IMR-90 (cell line): ENCODE measurements at regions not wholly inside any gene's neighbourhood (a gene's known extent, or its start where the extent isn't known, plus 50 kb on each side); places are given as distances from the start of the nearest gene placed in this dataset.

ENCODE experiments used
- ATAC-seq: fragments of 200-7000 bp; cut with Tn5 transposase; 2 replicates; pipeline ENCODE4 v1.9.1; 2020; ENCODE audit warnings: low read depth, mild to moderate bottlenecking, moderate library complexity
- BruUV-seq: library from RNA; stranded (reverse); fragments of 400-500 nt; replicated peaks from 2 replicates; lab custom pipeline; 2021; lab: Mats Ljungman, UMichigan
- CTCF ChIA-PET: fragments of 300-600 bp; formaldehyde crosslinking; extraction: SDS; loops from one replicate; lab custom pipeline; 2021; ENCODE audit warnings: antibody characterized with exemption; lab: Yijun Ruan, JAX
- POLR2A ChIA-PET: fragments of 300-600 bp; sonication (Branson Sonifier 250); formaldehyde crosslinking; loops from one replicate; lab custom pipeline; 2022; ENCODE audit warnings: antibody characterized with exemption; ENCODE audit not compliant: unreplicated experiment; lab: Charles Lee
- DNase-seq: peaks from one replicate; pipeline ENCODE4 v3.0.0; 2013
- H2AFZ ChIP-seq: replicated peaks from 2 replicates; pipeline ENCODE3; 2013; ENCODE audit warnings: low read length, mild to moderate bottlenecking; ENCODE audit not compliant: poor library complexity
- H2AK5ac ChIP-seq: 2 replicates; pipeline ENCODE4 v1.6.1; 2013; ENCODE audit warnings: low read depth, low read length, inconsistent platforms
- H2AK9ac ChIP-seq: replicated peaks from 2 replicates; pipeline ENCODE3; 2013; ENCODE audit warnings: mild to moderate bottlenecking, low read depth, low read length, moderate library complexity; ENCODE audit not compliant: poor library complexity
- H2BK120ac ChIP-seq: 2 replicates; pipeline ENCODE4 v1.6.1; 2013; ENCODE audit warnings: low read depth, low read length, inconsistent platforms
- H2BK15ac ChIP-seq: 3 replicates; pipeline ENCODE4 v1.6.1; 2013; ENCODE audit warnings: low read depth, low read length, inconsistent platforms
- H2BK20ac ChIP-seq: 2 replicates; pipeline ENCODE4 v1.6.1; 2013; ENCODE audit warnings: low read depth, mild to moderate bottlenecking, inconsistent platforms, low read length, moderate library complexity
- H2BK5ac ChIP-seq: 2 replicates; pipeline ENCODE4 v1.6.1; 2013; ENCODE audit warnings: mild to moderate bottlenecking, low read depth, low read length, inconsistent platforms; ENCODE audit not compliant: poor library complexity, severe bottlenecking
- H3K14ac ChIP-seq: replicated peaks from 2 replicates; pipeline ENCODE4 v1.6.1; 2013; ENCODE audit warnings: low read depth, low read length, inconsistent platforms
- H3K18ac ChIP-seq: 2 replicates; pipeline ENCODE4 v1.6.1; 2013; ENCODE audit warnings: low read depth, low read length, control low read depth
- H3K23ac ChIP-seq: 2 replicates; pipeline ENCODE4 v1.6.1; 2013; ENCODE audit warnings: low read depth, low read length, inconsistent platforms
- H3K27ac ChIP-seq: 2 replicates; pipeline ENCODE4 v1.5.1; 2013; ENCODE audit warnings: mild to moderate bottlenecking, control low read depth, low read length; ENCODE audit not compliant: insufficient read depth
- H3K27me3 ChIP-seq: 2 replicates; pipeline ENCODE4 v1.6.1; 2013; ENCODE audit warnings: low read length; ENCODE audit not compliant: control insufficient read depth, insufficient read depth
- H3K36me3 ChIP-seq: 2 replicates; pipeline ENCODE4 v1.6.1; 2013; ENCODE audit warnings: low read length, mixed read lengths; ENCODE audit not compliant: control insufficient read depth, insufficient read depth
- H3K4ac ChIP-seq: 2 replicates; pipeline ENCODE4 v1.6.1; 2013; ENCODE audit warnings: low read depth, low read length, inconsistent platforms
- H3K4me1 ChIP-seq: 2 replicates; pipeline ENCODE4 v1.6.1; 2013; ENCODE audit warnings: low read length, mixed read lengths; ENCODE audit not compliant: control insufficient read depth, insufficient read depth
- H3K4me2 ChIP-seq: 2 replicates; pipeline ENCODE4 v1.6.1; 2013; ENCODE audit warnings: low read depth, mild to moderate bottlenecking, control low read depth, low read length, moderate library complexity
- H3K4me3 ChIP-seq: 2 replicates; pipeline ENCODE4 v1.5.1; 2013; ENCODE audit warnings: low read depth, mild to moderate bottlenecking, control low read depth, low read length, moderate library complexity; ENCODE audit not compliant: insufficient read depth
- H3K56ac ChIP-seq: 2 replicates; pipeline ENCODE4 v1.6.1; 2013; ENCODE audit warnings: low read length, inconsistent platforms; ENCODE audit not compliant: insufficient read depth; ENCODE audit errors: extremely low read depth
- H3K79me1 ChIP-seq, 2 experiments: 2 replicates each; pipeline ENCODE4 v1.6.1; 2013; ENCODE audit warnings: low read length in 2 of 2, inconsistent platforms in 1 of 2, low read depth in 1 of 2
- H3K9ac ChIP-seq: 2 replicates; pipeline ENCODE4 v1.6.1; 2013; ENCODE audit warnings: low read depth, low read length, control low read depth
- H3K9me1 ChIP-seq: 2 replicates; pipeline ENCODE4 v1.6.1; 2013; ENCODE audit warnings: low read length, inconsistent platforms; ENCODE audit not compliant: insufficient read depth
- H3K9me3 ChIP-seq: 2 replicates; pipeline ENCODE4 v1.6.1; 2013; ENCODE audit warnings: low read length; ENCODE audit not compliant: control insufficient read depth, insufficient read depth
- H4K20me1 ChIP-seq: 2 replicates; pipeline ENCODE4 v1.6.1; 2013; ENCODE audit warnings: low read length, inconsistent platforms; ENCODE audit not compliant: insufficient read depth
- H4K5ac ChIP-seq: 2 replicates; pipeline ENCODE4 v1.6.1; 2013; ENCODE audit warnings: mild to moderate bottlenecking, low read depth, low read length, control low read depth
- H4K8ac ChIP-seq, 2 experiments: 2 replicates each; pipeline ENCODE4 v1.6.1; 2013; ENCODE audit warnings: low read depth in 2 of 2, low read length in 2 of 2, control low read depth in 1 of 2, inconsistent platforms in 1 of 2
- H4K91ac ChIP-seq: 2 replicates; pipeline ENCODE4 v1.6.1; 2013; ENCODE audit warnings: low read depth, low read length, inconsistent platforms; ENCODE audit not compliant: insufficient read depth
- BHLHE40 ChIP-seq: fragments of 150-350 bp; IDR thresholded peaks from 2 replicates; pipeline ENCODE4 v1.6.1; 2016; ENCODE audit warnings: mild to moderate bottlenecking, low read depth, low read length
- CEBPB ChIP-seq: IDR thresholded peaks from 2 replicates; pipeline ENCODE4 v1.6.1; 2012; ENCODE audit warnings: low read depth, low read length, improper control_type of control experiment
- CHD1 ChIP-seq: IDR thresholded peaks from 2 replicates; pipeline ENCODE4 v1.6.1; 2012; ENCODE audit warnings: low read depth, low read length, improper control_type of control experiment
- FOS ChIP-seq: fragments of 150-350 bp; IDR thresholded peaks from 2 replicates; pipeline ENCODE4 v1.6.1; 2016; ENCODE audit warnings: low read depth, low read length
- MXI1 ChIP-seq: IDR thresholded peaks from 2 replicates; pipeline ENCODE4 v1.6.1; 2012; ENCODE audit warnings: low read depth, mild to moderate bottlenecking, low read length, moderate library complexity, borderline replicate concordance
- NFE2L2 ChIP-seq: fragments of 150-350 bp; IDR thresholded peaks from 2 replicates; pipeline ENCODE4 v1.6.1; 2016; ENCODE audit warnings: low read depth, mild to moderate bottlenecking, low read length
- POLR2A ChIP-seq: IDR thresholded peaks from 2 replicates; pipeline ENCODE4 v1.6.1; 2012; ENCODE audit warnings: mild to moderate bottlenecking, low read depth, low read length
- RAD21 ChIP-seq: IDR thresholded peaks from 2 replicates; pipeline ENCODE4 v1.6.1; 2012; ENCODE audit warnings: low read length, improper control_type of control experiment
- RCOR1 ChIP-seq: IDR thresholded peaks from 2 replicates; pipeline ENCODE4 v1.6.1; 2012; ENCODE audit warnings: mild to moderate bottlenecking, low read length, improper control_type of control experiment; ENCODE audit not compliant: insufficient replicate concordance
- SMC3 ChIP-seq: fragments of 150-350 bp; IDR thresholded peaks from 2 replicates; pipeline ENCODE4 v1.6.1; 2016; ENCODE audit warnings: low read depth, mild to moderate bottlenecking, antibody characterized with exemption, low read length, moderate library complexity
- WGBS, 2 experiments: methylation state at CpG; one replicate each; pipeline versions ENCODE4 v1.1.5 to v1.1.7; 2013; ENCODE audit warnings: missing lambda C conversion rate in 2 of 2; ENCODE audit not compliant: insufficient read length in 1 of 2; ENCODE audit errors: extremely low coverage in 2 of 2; 5-methylcytosine and 5-hydroxymethylcytosine counted together
- dilution Hi-C: fragments of 300-500 bp; cut with HindIII; formaldehyde crosslinking; loops from one replicate; pipeline ENCODE4 v1.14.3; 2018; ENCODE audit warnings: low sequenced_read_pairs; ENCODE audit not compliant: unreplicated experiment
- in situ Hi-C: fragments of 300-500 bp; cut with MboI; formaldehyde crosslinking; loops from 3 replicates; pipeline ENCODE4 v1.14.3; 2019; ENCODE audit warnings: low sequenced_read_pairs, inconsistent platforms, mixed read lengths
- intact Hi-C: fragments of 100-400 bp; cut with micrococcal nuclease; formaldehyde crosslinking; loops from 2 replicates; pipeline ENCODE4 v1.10.0; 2022
- TF ChIP-seq, protein P1 (sequence below): fragments of 150-350 bp; IDR thresholded peaks from 2 replicates; pipeline ENCODE4 v1.6.1; 2016; ENCODE audit warnings: low read depth, mild to moderate bottlenecking, low read length, moderate library complexity, borderline replicate concordance

DNA sequence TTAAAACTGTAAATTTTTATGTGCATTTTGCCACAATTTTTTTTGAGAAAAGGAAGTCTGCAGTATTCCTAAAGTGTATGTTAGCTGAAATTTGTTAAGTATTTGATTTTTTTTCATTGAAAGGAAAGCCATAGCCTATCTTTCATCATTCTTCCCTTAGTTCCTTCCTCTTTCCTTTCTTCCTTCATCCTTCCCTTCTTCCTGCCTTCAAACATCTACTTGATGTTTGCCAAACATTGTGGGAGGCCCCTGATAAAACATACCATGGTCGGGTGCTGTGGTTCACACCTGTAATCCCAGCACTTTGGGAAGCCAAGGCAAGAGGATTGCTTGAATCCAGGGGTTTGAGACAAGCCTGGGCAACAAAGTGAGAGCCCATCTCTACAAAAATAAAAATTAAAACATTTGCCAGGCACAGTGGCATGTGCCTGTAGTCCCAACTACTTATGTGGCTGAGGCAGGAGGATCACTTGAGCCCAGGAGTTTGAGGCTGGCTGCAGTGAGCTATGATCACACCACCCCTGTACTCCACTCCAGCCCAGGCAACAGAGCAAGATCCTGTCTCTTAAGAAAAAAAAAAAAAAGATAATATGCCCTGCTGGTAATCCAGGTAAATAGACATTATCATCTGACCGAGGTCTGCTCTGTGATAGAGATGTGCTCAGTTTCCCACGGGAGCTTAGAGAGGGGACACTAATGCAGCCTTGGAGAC is 62.9 kb upstream of the FOXN2 start (continued):
- no peak for TF ChIP-seq MXI1

DNA sequence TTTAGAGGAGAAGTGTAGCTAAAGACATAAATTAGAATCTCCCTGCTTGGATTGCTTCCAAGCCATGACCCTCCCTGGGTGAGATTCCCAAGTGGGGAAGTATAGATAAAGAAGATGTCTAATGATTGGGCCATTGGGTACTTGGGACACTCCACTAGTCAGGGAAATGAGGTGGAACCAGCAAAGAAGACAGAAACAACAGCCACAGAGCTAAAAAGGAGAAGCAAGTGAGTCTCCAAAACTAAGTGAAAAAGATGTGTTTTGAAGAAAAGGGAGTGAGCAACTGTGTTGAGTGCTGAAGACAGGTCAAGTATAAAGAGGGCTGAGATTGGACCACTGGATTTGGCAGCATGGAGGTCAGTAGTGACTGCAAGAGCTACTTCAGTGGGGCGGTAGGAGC is 61.2 kb upstream of the FOXN2 start:
- Histone ChIP-seq H3K9me3 (no peaks in the 10 kb centered on the region), H2AFZ (no peak overlapping the region), H3K36me3 (no peaks in the 10 kb centered on the region), H3K27me3 (peaks cover 2% of the 10 kb centered on the region; the same call in 1 of the 2 replicates), H2BK15ac (no peak overlapping the region), H3K14ac (no peak overlapping the region), H2BK20ac (no peak overlapping the region), H3K9ac (no peak overlapping the region), H3K23ac (no peak overlapping the region), H3K18ac (no peak overlapping the region), H3K4me1 (peaks cover 8% of the 10 kb centered on the region), H2BK120ac (no peak overlapping the region), H3K56ac (no peak overlapping the region), H3K4me2 (no peak overlapping the region), H2AK5ac (no peak overlapping the region), H3K4ac (no peak overlapping the region), H4K20me1 (peaks cover 4% of the 10 kb centered on the region; the same call in 1 of the 2 replicates), H2AK9ac (no peak overlapping the region), H4K8ac (no peak overlapping the region), H4K5ac (no peak overlapping the region), H3K9me1 (no peaks in the 10 kb centered on the region), H4K91ac (no peak overlapping the region), H2BK5ac (no peak overlapping the region), H3K79me1 (no peaks in the 10 kb centered on the region), H3K27ac (no peak overlapping the region), H3K4me3 (no peak overlapping the region)
- intact Hi-C loops (no loop called here), dilution Hi-C loops (no loop called here), in situ Hi-C loops (no loop called here)
- no TSS peak for BruUV-seq
- no CpG with 5 or more reads among the region's 1 CpG for WGBS, 2 experiments
- ChIA-PET CTCF (no interaction called here), POLR2A (no interaction called here)
- TF ChIP-seq SMC3 = no peak
- TF ChIP-seq BHLHE40 = no peak
- TF ChIP-seq POLR2A = no peak
- no peak for TF ChIP-seq MXI1
- no peak for TF ChIP-seq FOS
- no peak for TF ChIP-seq NFE2L2
- TF ChIP-seq CEBPB = no peak
- TF ChIP-seq CHD1 = no peak
- no peak for TF ChIP-seq RAD21
- TF ChIP-seq, protein P1, sequence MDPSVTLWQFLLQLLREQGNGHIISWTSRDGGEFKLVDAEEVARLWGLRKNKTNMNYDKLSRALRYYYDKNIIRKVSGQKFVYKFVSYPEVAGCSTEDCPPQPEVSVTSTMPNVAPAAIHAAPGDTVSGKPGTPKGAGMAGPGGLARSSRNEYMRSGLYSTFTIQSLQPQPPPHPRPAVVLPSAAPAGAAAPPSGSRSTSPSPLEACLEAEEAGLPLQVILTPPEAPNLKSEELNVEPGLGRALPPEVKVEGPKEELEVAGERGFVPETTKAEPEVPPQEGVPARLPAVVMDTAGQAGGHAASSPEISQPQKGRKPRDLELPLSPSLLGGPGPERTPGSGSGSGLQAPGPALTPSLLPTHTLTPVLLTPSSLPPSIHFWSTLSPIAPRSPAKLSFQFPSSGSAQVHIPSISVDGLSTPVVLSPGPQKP = no peak
- no peak for TF ChIP-seq RCOR1
- ATAC-seq (no peak), DNase-seq (no peak)
